Endothelial cell of umbilical vein (primary cell): ENCODE measurements at regions not wholly inside any gene's neighbourhood (a gene's known extent, or its start where the extent isn't known, plus 50 kb on each side); places are given as distances from the start of the nearest gene placed in this dataset.

ENCODE experiments used
- BruUV-seq: library from RNA; stranded (reverse); fragments of 400-500 nt; replicated peaks from 2 replicates; lab custom pipeline; 2021; lab: Mats Ljungman, UMichigan
- CTCF ChIA-PET: fragments of 300-600, 350-600 bp; sonication (Branson Sonifier 250); formaldehyde crosslinking; loops from one replicate; lab custom pipeline; 2021; ENCODE audit warnings: antibody characterized with exemption, inconsistent platforms; lab: Charles Lee
- POLR2A ChIA-PET: fragments of 300-600, 350-600 bp; sonication (Branson Sonifier 250); formaldehyde crosslinking; loops from one replicate; lab custom pipeline; 2021; ENCODE audit warnings: antibody characterized with exemption, inconsistent platforms; lab: Charles Lee
- DNase-seq: peaks from one replicate; pipeline ENCODE4 v3.0.0-alpha.2; 2011; ENCODE audit warnings: low read depth, low spot score
- FAIRE-seq: peaks from 2 replicates; lab custom pipeline; 2011; peaks lifted over from hg19 to GRCh38; lab: Jason Lieb, UNC
- H2AFZ ChIP-seq: 2 replicates; pipeline ENCODE4 v1.6.0; 2012; ENCODE audit warnings: low read depth, low read length, control low read depth, inconsistent platforms
- H3K27ac ChIP-seq: 2 replicates; pipeline ENCODE4 v1.5.1; 2011; ENCODE audit warnings: low read depth, mild to moderate bottlenecking, control low read depth, low read length, moderate library complexity; ENCODE audit not compliant: insufficient read depth
- H3K27me3 ChIP-seq, 2 experiments: 2 replicates each; pipeline versions ENCODE4 v1.6.0 to v1.6.1; 2011; ENCODE audit warnings: low read length in 2 of 2, mixed read lengths in 1 of 2; ENCODE audit not compliant: control insufficient read depth in 2 of 2, insufficient read depth in 2 of 2
- H3K36me3 ChIP-seq, 2 experiments: 2 replicates in 1 of 2; 3 replicates in 1 of 2; pipeline ENCODE4 v1.5.1; 2011; ENCODE audit warnings: low read length in 2 of 2, mild to moderate bottlenecking in 1 of 2, moderate library complexity in 1 of 2; ENCODE audit not compliant: control insufficient read depth in 2 of 2, insufficient read depth in 2 of 2; ENCODE audit errors: extremely low read depth in 1 of 2
- H3K4me1 ChIP-seq: 3 replicates; pipeline ENCODE4 v1.5.1; 2011; ENCODE audit warnings: mild to moderate bottlenecking, low read length; ENCODE audit not compliant: control insufficient read depth, insufficient read depth; ENCODE audit errors: extremely low read depth
- H3K4me2 ChIP-seq: 2 replicates; pipeline ENCODE4 v1.6.1; 2011; ENCODE audit warnings: low read length, control low read depth, mixed read lengths; ENCODE audit not compliant: insufficient read depth
- H3K4me3 ChIP-seq, 3 experiments: fragments of 200-600 bp in 1 of 3; sonication (generic), shearing (Covaris generic) in 1 of 3; replicated peaks in 1 of 3; 2 replicates each; pipeline ENCODE4 v1.5.1; 2011 to 2016; ENCODE audit warnings: control low read depth in 3 of 3, low read length in 3 of 3, mild to moderate bottlenecking in 2 of 3, inconsistent platforms in 1 of 3, low read depth in 1 of 3, moderate library complexity in 1 of 3; ENCODE audit not compliant: insufficient read depth in 1 of 3
- H3K79me2 ChIP-seq: 2 replicates; pipeline ENCODE4 v1.6.0; 2012; ENCODE audit warnings: low read length, inconsistent platforms; ENCODE audit not compliant: control insufficient read depth, insufficient read depth
- H3K9ac ChIP-seq: replicated peaks from 2 replicates; pipeline ENCODE3; 2011; ENCODE audit warnings: low read length, control low read depth; ENCODE audit not compliant: insufficient read depth; ENCODE audit errors: extremely low read depth
- H3K9me1 ChIP-seq: replicated peaks from 3 replicates; pipeline ENCODE4 v1.6.0; 2011; ENCODE audit warnings: mild to moderate bottlenecking, low read length; ENCODE audit not compliant: control insufficient read depth, insufficient read depth; ENCODE audit errors: extremely low read depth
- H3K9me3 ChIP-seq: replicated peaks from 2 replicates; pipeline ENCODE4 v1.5.1; 2012; ENCODE audit warnings: low read length, inconsistent platforms; ENCODE audit not compliant: control insufficient read depth, insufficient read depth
- H4K20me1 ChIP-seq: replicated peaks from 2 replicates; pipeline ENCODE3; 2011; ENCODE audit warnings: mild to moderate bottlenecking, low read length; ENCODE audit not compliant: control insufficient read depth, insufficient read depth; ENCODE audit errors: extremely low read depth
- CTCF ChIP-seq, 2 donors: IDR thresholded peaks; 1 replicate in 1 of 2; 2 replicates in 1 of 2; pipeline ENCODE4 v1.5.1; 2011; ENCODE audit warnings: low read length in 2 of 2, mild to moderate bottlenecking in 2 of 2, moderate library complexity in 2 of 2, control low read depth in 1 of 2, inconsistent platforms in 1 of 2, low read depth in 1 of 2; ENCODE audit not compliant: insufficient read depth in 1 of 2; ENCODE audit errors: extremely low read depth in 1 of 2
- EZH2 ChIP-seq: IDR thresholded peaks from 2 replicates; pipeline ENCODE4 v1.6.1; 2012; ENCODE audit warnings: borderline replicate concordance, low read depth, mild to moderate bottlenecking, moderate library complexity, low read length, inconsistent platforms; ENCODE audit not compliant: severe bottlenecking
- FOS ChIP-seq: IDR thresholded peaks from 2 replicates; pipeline ENCODE4 v1.6.1; 2011; ENCODE audit warnings: mild to moderate bottlenecking, low read length, moderate library complexity, borderline replicate concordance; ENCODE audit not compliant: insufficient read depth
- GATA2 ChIP-seq: IDR thresholded peaks from 2 replicates; pipeline ENCODE4 v1.7.0; 2011; ENCODE audit warnings: low read depth, mild to moderate bottlenecking, moderate library complexity, mixed read lengths, low read length; ENCODE audit not compliant: insufficient read length, insufficient read depth
- JUN ChIP-seq: IDR thresholded peaks from 2 replicates; pipeline ENCODE4 v1.6.1; 2011; ENCODE audit warnings: borderline replicate concordance, low read depth; ENCODE audit not compliant: insufficient read length, insufficient read depth
- MAX ChIP-seq: IDR thresholded peaks from 2 replicates; pipeline ENCODE4 v1.6.1; 2011; ENCODE audit not compliant: insufficient read depth, insufficient read length
- MYC ChIP-seq: IDR thresholded peaks from one replicate; pipeline ENCODE4 v1.6.1; 2011; ENCODE audit warnings: mild to moderate bottlenecking, low read depth, low read length
- POLR2A ChIP-seq: IDR thresholded peaks from 2 replicates; pipeline ENCODE4 v1.6.1; 2012; ENCODE audit warnings: low read depth, mild to moderate bottlenecking, control low read depth, low read length
- POLR2AphosphoS5 ChIP-seq: IDR thresholded peaks from 2 replicates; pipeline ENCODE4 v1.6.1; 2012; ENCODE audit warnings: low read depth, mild to moderate bottlenecking, control low read depth, low read length, moderate library complexity; ENCODE audit not compliant: insufficient read depth
- dilution Hi-C: fragments of 300-500 bp; cut with MboI; formaldehyde crosslinking; loops from one replicate; pipeline ENCODE4 v1.15.0; 2019; ENCODE audit warnings: low sequenced_read_pairs; ENCODE audit not compliant: extremely low pct_ligation_motif_present
- intact Hi-C: fragments of 100-400 bp; cut with micrococcal nuclease; formaldehyde crosslinking; loops from one replicate; pipeline ENCODE4 v1.10.0; 2022

- Histone ChIP-seq H3K9me3 (no peaks in the 10 kb centered on the region), H4K20me1 (no peaks in the 10 kb centered on the region), H2AFZ (no peak overlapping the region), H3K27me3 (no peaks in the 10 kb centered on the region), H3K4me1 (no peaks in the 10 kb centered on the region), H3K36me3 (no peaks in the 10 kb centered on the region), H3K9ac (no peak overlapping the region), H3K79me2 (no peaks in the 10 kb centered on the region), H3K27ac (no peak overlapping the region), H3K4me2 (no peak overlapping the region), H3K4me3 (no peak overlapping the region), H3K9me1 (no peaks in the 10 kb centered on the region)
- dilution Hi-C loops (no loop called here), intact Hi-C loops (no loop called here)
- ChIA-PET CTCF (no interaction called here), POLR2A (no interaction called here)
- no peak for DNase-seq
- no peak for TF ChIP-seq FOS
- TF ChIP-seq POLR2A, result no peak
- no peak for TF ChIP-seq MAX
- no peak for FAIRE-seq
- BruUV-seq, result no TSS peak
Measured at GRCh38 chr5:44245935-44246334, 143.3 kb downstream of the FGF10 start.

- TF ChIP-seq POLR2A (no peak), MAX (no peak), CTCF (IDR thresholded peaks at IDR 0.05; ENCODE audit: extremely low read depth in 1 of 2, insufficient read depth in 1 of 2, low read depth in 1 of 2, low read length in 2 of 2) (no peak), EZH2 (no peak), POLR2AphosphoS5 (no peak), GATA2 (no peak), FOS (no peak), JUN (no peak), MYC (no peak)
- no peaks in the 10 kb centered on the region for H4K20me1 ChIP-seq
- no peaks in the 10 kb centered on the region for H3K36me3 ChIP-seq
- no peaks in the 10 kb centered on the region for H3K9me1 ChIP-seq
- H3K4me3 ChIP-seq, result no peak overlapping the region
- BruUV-seq, result no TSS peak
- H3K9me3 ChIP-seq, result no peaks in the 10 kb centered on the region
- H3K9ac ChIP-seq, result no peak overlapping the region
- H2AFZ ChIP-seq, result no peak overlapping the region
- ChIA-PET CTCF (interaction anchor here (1.4 kb wide), 1 partner anchor 15 kb away, joined by 3 read pairs; no protein-coding TSS in a partner anchor), POLR2A (no interaction called here)
- dilution Hi-C loops (no loop called here), intact Hi-C loops (no loop called here)
- FAIRE-seq (no peak), DNase-seq (no peak)
- no peak overlapping the region for H3K4me2 ChIP-seq
- no peaks in the 10 kb centered on the region for H3K27me3 ChIP-seq
- H3K4me1 ChIP-seq, result no peaks in the 10 kb centered on the region
- H3K79me2 ChIP-seq, result no peaks in the 10 kb centered on the region
- no peak overlapping the region for H3K27ac ChIP-seq
Measured at GRCh38 chr5:44242791-44243190, 146.4 kb downstream of the FGF10 start.
